SKM-1 treated with dmso at 0.1 percent for 144 hours (cell line): ENCODE measurements at regions not wholly inside any gene's neighbourhood (a gene's known extent, or its start where the extent isn't known, plus 50 kb on each side); places are given as distances from the start of the nearest gene placed in this dataset.

Experiments used
- DNase-seq: peaks from one replicate; lab custom pipeline; 2025; ENCODE audit not compliant: unreplicated experiment; lab: John Stamatoyannopoulos, UW

- DNase-seq, result no peak
Observed at GRCh38 chr2:193556766-193557470, 1362.2 kb upstream of the TMEFF2 start.

GRCh38 chr2:193549661-193550060 lies 1354.9 kb upstream of the TMEFF2 start:
- peak; percentile 13 for DNase-seq

- DNase-seq, result no peak
Observed at GRCh38 chr2:193542762-193543161, 1348.0 kb upstream of the TMEFF2 start.

GRCh38 chr2:193539188-193539587 lies 1344.5 kb upstream of the TMEFF2 start:
- DNase-seq, result no peak

GRCh38 chr2:193538061-193538460 lies 1343.3 kb upstream of the TMEFF2 start:
- no peak for DNase-seq

- no peak for DNase-seq
Observed at GRCh38 chr2:193537531-193537930, 1342.8 kb upstream of the TMEFF2 start.

- DNase-seq, result no peak
Observed at GRCh38 chr2:193528458-193528857, 1333.7 kb upstream of the TMEFF2 start.

GRCh38 chr2:193527146-193527545 lies 1332.4 kb upstream of the TMEFF2 start:
- no peak for DNase-seq

- no peak for DNase-seq
Observed at GRCh38 chr2:193523662-193524061, 1328.9 kb upstream of the TMEFF2 start.

GRCh38 chr2:193521523-193521922 lies 1326.8 kb upstream of the TMEFF2 start:
- DNase-seq, result no peak

- no peak for DNase-seq
Observed at GRCh38 chr2:193520709-193521458, 1326.2 kb upstream of the TMEFF2 start.

GRCh38 chr2:193518041-193518817 lies 1323.5 kb upstream of the TMEFF2 start:
- no peak for DNase-seq

- DNase-seq, result no peak
Observed at GRCh38 chr2:193517615-193518014, 1322.9 kb upstream of the TMEFF2 start.

GRCh38 chr2:193506035-193506434 lies 1311.3 kb upstream of the TMEFF2 start:
- DNase-seq, result no peak

GRCh38 chr2:193505620-193506019 lies 1310.9 kb upstream of the TMEFF2 start:
- no peak for DNase-seq

- no peak for DNase-seq
Observed at GRCh38 chr2:193502363-193503035, 1307.8 kb upstream of the TMEFF2 start.

GRCh38 chr2:193496786-193497185 lies 1302.1 kb upstream of the TMEFF2 start:
- no peak for DNase-seq

- no peak for DNase-seq
Observed at GRCh38 chr2:193482557-193482956, 1287.8 kb upstream of the TMEFF2 start.

GRCh38 chr2:193480187-193480586 lies 1285.5 kb upstream of the TMEFF2 start:
- DNase-seq, result no peak

GRCh38 chr2:193476171-193476800 lies 1281.6 kb upstream of the TMEFF2 start:
- no peak for DNase-seq

GRCh38 chr2:193475038-193475437 lies 1280.3 kb upstream of the TMEFF2 start:
- DNase-seq, result no peak
